SIG-M5 (cell line): ENCODE measurements at regions not wholly inside any gene's neighbourhood (a gene's known extent, or its start where the extent isn't known, plus 50 kb on each side); places are given as distances from the start of the nearest gene placed in this dataset.
"Not testable (repeated sequence)": the region's sequence is repeated elsewhere in the genome, so short reads cannot be mapped to it uniquely, and the experiment has no call there.

ENCODE experiments used
- DNase-seq: peaks from one replicate; lab custom pipeline; 2025; lab: John Stamatoyannopoulos, UW

DNA sequence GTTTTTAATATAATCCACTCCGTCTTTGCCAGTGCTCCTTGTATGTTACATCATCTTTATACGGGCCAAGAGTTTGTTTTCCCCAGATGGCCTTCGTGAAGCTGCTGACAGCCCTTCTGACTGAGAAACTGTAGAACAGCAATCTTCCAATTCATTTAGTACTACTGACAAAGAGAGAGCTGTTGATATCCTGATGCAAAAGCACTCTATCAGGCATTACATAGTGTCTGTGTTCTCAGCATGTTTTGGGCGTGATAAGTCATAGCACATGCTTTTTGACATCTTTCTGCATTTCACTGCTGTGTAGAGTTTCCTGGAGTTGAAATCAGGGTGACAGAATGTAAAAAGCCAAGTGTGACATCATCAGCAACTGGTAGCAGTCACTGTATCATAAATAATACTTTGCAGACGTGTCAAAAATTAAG, 746.3 kb upstream of the FAM241A start:
- DNase-seq: no peak

DNA sequence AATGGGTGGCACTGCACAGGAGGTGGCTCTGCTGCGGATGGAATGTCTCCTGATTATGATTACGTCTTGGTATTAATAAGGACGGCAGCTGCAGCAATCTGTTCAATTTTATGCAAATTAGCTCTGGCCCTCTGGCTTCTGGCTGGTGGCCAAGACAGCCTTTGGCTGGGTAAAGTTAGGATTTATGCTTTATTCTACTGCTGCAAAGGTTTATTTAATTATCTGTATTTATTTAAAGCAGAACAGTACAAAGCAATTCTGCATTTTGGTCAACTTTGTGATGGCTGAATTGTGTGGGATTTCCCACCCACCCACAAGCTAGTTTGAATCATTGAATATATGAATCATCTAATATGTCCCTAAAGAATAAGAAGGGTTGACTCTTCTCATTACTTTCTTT, 745.6 kb upstream of the FAM241A start:
- no peak for DNase-seq

DNA sequence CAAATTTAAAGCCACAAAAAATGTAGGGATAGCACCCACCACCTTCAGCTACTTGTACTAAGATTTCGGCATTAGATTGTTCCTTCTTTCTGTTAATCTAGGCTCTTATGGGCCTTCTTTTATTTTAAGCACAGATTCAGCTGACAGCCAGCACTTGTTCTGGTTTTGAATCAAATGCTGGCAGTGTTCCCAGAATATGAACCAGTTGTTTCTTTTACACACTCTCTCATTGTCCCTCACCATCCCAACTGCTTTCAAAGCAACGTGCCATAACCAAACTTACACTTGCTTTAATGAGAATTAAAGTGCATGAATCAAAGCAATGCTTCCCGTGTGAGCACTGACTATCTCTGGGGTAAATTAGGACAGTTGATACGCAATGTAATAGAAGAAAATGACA, 744.5 kb upstream of the FAM241A start:
- no peak for DNase-seq

DNA sequence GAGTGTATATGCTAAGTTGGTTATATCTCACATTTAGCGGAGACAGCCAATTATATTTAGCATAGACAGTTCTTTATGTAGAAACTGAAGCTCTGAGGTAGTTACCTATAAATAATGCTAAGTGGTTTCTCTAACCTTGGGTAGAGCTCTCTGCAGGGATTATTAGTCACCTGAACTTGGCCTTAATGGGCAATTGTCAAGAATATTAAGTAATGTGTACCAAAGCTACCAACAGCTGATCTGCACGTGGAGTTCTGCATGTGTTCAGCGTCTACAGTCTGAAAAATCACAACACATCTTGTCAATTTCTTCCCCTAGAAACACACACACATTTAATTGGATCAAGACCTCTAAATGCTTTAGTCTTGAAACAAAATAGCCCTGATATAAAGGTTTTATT, 740.6 kb upstream of the FAM241A start:
- no peak for DNase-seq

DNA sequence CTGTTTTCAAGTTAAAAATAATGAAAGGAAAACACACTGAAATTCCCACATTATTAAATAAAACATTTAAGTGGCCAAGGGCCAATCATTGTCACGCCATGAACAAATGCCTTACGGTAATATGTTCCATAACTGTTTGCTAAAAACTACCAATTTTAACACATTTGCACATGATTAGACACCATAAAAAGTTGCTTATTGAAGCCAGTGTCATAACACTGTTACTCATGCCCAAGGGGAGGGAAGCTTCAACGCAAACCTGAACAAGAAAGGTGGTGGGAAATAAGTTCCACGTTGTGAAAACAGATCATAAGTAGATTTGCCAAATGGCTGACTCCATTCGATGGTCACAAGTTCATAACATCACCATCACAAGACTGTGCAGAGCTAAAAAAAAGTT, 739.3 kb upstream of the FAM241A start:
- DNase-seq: no peak

DNA sequence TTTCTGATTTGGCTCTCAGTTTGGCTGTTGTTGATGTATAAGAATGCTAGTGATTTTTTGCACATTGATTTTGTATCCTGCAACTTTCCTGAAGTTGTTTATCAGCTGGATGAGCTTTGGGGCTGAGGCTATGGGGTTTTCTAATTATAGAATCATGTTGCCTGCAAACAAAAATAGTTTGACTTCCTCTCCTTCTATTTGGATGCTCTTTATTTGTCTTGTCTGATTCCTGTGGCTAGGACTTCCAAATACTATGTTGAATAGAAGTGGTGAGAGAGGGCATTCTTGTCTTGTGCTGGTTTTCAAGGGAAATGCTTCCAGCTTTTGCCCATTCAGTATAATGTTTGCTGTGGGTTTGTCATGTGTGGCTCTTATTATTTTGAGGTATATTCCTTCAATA, 734.7 kb upstream of the FAM241A start:
- DNase-seq: no peak

DNA sequence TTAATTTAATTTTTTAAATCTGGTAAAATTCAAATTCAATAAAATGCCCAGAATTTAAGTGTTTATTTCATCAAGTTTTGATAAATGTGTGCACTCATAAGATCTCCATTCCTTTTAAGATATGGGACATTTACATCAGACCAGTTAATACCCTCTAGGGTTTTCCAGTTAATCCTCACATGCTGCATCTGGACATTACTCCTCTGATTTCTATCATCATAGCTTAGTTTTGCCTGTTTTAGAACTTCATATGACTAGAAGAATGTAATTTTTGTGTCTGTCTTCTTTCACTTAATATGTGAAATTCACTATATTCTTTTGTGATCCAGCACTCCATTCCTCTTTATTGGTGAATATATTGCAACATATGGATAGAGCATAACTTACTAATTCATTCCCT, 727.7 kb upstream of the FAM241A start:
- DNase-seq: no peak

DNA sequence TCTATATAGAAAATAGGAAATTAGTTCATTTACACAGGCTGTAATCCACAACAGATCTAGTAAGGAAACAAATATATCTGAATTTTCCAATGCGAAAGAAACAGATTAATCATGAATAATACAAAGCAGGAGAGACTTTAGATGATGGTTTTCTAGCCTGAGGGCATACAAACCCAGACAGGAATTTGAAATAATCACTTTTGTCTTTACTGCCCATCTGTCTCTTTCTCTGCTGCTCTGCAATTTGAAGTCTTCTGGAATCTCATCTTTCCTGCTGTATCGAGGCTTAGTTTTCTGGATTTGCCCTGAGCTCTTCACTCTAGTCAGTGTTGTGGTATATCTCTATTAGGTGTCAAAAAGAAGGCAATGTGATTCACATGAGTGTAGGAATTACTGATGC, 711.8 kb upstream of the FAM241A start:
- no peak for DNase-seq

DNA sequence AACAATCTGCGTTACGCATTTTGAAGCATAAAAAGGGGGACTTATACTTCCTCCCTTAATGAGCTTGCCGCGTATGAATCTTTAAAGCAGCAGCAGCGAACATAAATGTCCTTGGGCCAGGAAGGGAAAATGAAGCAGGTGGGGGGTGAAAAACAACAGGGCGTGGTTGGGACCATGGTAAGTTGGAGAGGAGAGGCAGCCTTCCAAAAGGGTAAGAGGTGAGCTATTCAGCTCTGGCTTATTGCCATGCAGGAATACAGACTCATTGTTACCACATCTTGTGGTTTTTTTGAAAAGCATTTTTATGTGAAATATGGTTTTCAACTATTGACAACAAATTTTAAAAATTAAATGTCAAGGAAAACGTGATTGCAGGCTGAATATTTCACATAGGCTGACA, 710.7 kb upstream of the FAM241A start:
- no peak for DNase-seq

DNA sequence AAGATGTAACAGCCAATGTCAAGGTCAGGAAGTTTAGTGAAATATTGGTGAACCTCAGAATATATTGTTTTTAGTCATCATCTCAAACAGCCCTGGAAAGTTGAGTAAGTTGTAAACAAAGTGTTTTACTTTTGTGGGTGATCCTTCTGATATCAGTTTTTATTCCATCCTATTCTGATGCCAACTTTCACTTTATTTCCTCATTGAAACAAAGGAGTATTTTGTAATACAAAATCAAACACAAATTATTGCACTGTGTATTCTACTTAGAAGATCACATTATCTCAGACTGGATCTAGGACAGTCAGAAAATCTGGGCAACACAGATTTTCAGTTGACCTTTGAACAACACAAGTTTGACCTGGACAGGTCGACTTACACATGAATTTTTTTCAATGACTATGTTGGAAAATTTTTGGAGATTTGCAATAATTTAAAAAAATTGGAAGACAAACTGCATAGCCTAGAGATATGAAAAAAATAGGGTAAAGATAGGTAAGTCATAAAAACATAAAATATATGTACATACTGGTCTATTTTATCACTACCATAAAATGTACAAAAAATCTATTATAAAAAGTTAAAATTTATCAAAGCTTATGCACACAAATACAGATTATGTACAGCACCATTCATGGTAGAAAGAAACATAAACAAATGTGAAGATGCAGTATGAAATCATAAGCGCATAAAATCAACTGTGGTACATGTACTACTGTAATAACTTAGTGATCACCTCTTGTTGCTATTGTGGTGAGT, 709.1 kb upstream of the FAM241A start:
- no peak for DNase-seq

DNA sequence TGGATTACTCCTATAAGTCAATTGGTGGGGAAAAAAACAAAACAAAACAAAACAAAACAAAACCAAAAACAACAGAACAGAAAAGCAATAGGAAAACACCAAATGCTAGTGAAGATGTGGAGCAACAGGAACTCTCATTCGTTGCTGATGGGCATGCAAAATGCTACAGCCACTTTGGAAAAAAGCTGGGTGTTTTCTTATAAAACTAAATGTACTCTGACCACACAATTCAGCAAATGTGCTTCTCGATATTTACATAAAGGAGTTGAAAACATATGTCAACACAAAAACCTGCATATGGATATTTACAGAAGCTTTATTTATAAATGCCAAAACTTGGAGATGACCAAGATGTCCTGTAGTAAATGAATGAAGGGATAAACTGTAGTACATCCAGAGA, 703.6 kb upstream of the FAM241A start:
- DNase-seq: no peak

DNA sequence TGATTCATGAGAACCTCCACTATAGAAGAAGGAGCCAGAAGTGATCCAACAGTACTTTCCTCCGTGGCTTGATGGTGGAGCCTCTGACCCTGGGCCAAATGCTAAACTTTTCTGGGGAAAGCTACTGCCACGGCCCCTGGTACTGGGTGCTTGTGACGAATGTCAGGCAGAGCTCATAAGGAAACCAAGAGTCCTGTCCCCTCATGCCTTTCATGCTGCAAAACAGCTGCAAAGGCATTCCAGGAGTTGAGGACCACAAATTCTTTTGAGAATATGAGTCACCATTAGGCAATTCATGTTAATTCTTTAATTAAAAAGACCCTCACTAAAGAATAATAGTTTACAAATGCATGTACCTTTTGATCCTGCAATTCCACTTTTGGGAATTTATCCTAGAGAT, 700.4 kb upstream of the FAM241A start:
- not testable (repeated sequence) for DNase-seq

DNA sequence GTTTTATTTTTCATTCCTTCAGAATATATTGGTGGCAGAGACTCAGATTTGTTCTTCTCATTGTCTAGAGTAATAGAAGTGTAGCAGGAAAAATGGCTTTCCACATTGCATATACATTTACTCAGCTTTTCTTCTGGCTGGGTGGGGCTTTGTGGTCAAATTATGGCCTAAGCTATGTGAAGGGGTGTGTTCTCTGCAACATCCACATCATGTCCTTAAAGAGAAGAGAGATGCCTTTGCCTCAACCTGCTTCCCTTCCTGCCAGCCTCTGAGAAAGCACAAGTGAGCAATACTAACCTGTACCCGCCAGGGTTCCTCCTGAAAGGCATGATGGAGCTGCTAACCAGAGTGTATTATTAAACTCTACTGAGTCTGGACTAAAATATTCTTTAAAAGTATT, 695.6 kb upstream of the FAM241A start:
- DNase-seq: no peak

DNA sequence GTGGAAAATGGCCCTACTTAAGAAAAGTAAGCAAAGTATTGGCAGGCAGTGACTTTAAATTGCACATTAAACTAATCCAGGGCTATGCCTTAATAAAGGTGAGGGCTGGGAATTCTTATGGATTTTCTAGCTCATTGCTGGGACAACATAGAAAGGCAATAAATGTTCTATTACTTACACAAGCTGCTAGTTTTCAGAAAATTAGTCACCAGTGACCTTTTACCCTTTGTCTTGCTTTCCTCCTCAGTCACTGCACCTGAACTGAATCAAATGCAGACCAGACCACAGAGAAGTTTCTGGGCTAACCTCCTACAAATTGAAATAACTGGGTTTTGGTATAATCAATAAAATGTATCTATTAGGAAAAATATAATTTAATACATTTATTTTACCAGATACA, 694.4 kb upstream of the FAM241A start:
- no peak for DNase-seq

DNA sequence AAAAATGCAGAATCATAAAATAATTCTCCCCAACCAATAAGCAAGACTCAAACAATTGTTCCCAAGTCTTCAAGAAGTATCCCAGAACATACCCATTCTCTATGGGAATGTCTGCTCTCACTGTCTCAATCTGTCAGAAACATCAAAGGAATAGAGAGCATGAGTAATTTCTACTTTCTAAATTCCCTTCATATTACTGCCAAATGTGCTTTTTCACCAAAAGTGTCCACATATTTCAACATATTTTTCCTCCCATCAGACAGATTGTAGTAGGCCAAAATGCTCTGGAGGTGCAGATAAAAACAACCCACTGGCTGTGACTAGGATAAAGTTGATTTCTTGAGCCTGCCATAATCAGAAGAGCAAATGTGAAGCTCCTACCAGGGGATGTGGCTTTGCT, 692.0 kb upstream of the FAM241A start:
- DNase-seq: no peak

DNA sequence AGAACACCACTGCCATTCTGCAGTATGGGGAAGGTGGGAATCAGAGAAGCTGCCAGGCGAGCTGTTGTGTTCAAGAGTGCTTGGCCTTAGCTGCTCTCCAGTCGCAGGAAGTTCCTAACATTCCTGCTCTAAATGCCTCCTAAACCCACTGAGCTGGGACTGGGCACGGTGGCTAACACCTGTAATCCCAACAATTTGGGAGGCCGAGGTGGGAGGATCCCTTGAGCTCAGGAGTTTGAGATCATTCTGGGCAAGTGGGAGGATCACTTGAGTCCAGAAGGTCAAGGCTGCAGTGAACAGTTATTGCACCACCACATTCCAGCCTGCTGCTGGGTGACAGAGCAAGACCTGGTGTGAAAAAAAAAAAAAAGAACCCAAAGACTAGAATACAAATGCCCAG, 690.3 kb upstream of the FAM241A start:
- no peak for DNase-seq

DNA sequence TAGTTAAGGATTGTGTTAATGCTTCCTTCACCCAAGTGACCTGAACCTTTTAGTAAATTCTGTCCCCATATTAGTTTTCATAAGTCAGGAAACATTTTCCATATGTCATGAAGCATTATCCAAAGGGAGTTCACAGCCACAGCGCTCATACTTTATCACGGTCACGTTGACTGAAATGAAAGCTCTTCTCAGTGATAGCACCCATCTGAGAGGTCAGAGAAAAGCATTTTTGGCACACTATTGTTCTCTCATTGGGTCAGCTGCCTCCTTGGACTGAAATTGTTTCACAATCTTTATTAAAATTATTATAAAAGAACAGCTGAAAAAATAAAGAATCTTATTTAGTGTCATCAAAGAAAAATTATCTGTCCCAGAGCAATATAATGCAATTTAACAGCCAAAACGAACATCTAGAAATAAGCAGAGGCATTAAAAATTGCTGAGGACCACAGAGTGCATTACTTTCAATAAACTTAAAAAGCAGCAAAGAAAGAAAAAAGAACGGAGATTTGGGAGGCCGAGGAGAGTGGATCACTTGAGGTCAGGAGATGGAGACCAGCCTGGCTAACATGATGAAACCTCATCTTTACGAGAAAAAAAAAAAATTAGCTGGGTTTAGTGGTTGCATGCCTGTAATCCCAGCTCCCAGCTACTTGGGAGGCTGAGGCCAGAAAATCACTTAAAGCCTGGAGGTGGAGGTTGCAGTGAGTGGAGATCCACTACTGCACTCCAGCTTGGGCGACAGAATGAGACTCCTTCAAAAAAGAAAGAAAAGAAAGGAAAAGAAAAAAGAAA, 680.8 kb upstream of the FAM241A start:
- no peak for DNase-seq

DNA sequence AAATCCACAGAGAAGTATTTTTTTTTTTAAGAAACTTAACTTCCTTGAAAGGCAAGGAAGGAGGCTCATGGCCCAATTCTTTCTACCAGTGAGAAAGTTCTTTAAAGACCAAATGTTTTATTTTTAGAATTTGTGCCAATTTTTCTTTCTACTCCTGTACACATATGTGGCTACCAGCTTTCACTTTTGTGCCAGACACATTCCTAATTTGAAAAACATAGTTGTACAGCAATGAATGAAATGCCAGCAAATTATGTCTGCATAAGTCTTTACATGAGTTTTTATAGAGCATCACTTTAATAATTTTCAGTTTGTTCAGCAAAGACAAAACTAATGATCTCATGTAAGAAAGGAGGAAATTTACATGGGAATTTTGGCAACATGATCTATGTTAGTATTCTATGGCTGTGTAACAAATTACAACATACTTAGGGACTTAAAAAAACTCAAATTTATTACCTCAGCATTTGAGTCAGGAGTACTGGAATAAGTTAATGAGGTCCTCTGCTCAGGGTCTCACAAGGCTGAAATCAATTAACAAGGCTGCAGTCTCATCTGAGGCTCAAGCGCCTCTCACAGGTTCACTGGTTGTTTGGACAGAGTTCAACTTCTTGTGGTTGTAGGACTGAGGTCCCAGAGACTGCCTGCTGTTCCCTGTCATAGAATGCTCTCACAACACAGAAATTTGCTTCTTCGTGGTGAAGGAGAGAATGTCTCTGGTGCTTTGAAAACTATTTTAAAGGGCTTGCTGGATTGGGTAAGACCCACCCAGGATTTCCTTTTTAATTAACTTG, 678.2 kb upstream of the FAM241A start:
- no peak for DNase-seq

DNA sequence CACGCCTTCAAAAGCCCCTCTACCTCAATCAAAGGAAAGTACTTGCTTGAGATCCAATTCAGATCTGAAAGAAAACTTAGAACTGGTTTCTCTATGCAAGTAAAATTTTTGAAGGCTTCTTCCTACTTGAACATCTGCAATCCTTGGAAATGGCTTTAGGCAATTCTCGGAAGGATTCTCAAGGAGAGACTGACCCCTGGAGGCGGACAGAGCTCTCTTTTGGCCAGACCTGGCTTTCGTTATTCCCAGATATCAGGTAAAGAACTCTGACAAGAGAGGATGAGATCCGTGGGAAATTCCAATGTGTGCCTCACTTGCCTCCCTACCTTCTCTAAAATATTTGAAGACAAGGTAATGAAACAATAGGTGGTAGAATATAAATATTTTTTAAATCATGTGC, 670.3 kb upstream of the FAM241A start:
- no peak for DNase-seq

DNA sequence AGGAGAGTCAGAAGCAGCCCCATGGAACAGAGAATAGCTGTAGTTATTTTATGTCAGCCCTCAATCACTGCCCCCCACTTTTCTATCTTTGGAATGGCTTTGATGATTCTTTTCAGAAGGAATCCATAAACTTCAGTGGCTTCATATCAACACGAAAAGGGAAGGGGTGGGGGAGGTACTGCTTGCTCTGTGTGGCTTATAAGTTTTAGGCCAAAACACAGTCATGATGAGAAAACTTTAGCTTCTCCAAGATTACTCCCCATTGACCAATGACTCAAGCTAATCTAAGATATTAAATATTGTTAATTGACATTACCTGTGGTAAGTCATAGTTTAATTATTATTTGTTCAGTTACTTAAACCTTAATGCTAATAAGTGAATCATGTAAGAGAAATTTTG, 669.6 kb upstream of the FAM241A start:
- no peak for DNase-seq

DNA sequence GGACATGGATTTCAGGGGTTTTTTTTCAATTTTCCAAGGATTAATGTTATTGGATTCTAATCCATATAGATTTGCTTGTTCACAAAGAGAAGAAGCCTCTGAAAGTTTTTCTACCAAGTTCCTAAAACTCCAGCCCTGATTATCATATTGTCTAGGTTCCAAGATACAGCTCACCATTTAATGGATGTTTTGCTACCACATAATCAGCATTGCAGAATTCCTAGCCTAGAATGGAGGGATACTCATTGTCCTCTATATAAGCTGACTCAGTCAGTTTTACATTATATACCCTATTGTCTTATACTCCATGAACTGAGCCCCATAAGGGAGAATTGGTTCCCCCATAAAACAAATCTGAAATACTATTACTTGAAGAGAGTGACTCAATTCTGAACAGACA, 664.7 kb upstream of the FAM241A start:
- DNase-seq: no peak

DNA sequence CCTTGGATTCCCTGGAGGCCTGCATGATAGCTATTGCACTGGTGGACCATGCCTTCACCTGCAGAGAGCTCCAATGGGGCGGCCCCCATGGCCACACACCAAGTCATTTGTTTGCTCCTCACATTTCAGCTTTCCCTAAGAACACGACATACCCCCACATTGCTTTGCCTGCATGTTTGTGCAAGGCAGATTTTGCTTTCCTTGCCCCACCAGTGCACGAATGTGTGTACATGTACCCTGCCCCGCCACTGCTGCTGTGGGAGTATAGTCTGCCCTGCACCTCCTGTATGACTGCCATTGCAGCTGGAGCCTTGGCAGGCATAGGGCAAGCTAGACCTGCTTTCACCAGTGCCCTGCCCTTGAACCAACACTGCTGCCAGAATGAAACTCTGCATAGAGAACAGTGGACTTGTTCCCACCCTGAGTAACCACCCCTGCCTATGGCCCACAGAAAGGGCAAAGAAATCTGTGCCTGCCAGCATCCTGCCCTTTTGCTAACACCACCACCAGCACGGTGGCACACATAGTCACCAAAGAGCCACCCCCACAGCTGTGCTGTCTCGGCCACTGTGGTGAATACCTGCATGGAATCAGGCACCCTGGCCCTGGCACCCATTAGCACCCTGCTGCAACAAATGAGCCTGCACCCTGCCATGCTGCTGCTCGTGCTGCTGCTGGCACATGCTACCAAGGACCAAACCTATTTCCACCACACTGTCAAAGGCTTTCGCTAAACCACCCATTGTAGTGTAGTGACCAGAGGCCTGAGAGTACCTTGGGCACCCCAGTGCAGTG, 661.7 kb upstream of the FAM241A start:
- no peak for DNase-seq
